EL (cell line): ENCODE measurements at regions not wholly inside any gene's neighbourhood (a gene's known extent, or its start where the extent isn't known, plus 50 kb on each side); places are given as distances from the start of the nearest gene placed in this dataset.
A peak's percentile ranks its signal among the peaks of the same experiment; 100 is the strongest.

ENCODE experiments used
- DNase-seq: peaks from one replicate; pipeline ENCODE4 v3.0.0-alpha.2; 2016

DNA sequence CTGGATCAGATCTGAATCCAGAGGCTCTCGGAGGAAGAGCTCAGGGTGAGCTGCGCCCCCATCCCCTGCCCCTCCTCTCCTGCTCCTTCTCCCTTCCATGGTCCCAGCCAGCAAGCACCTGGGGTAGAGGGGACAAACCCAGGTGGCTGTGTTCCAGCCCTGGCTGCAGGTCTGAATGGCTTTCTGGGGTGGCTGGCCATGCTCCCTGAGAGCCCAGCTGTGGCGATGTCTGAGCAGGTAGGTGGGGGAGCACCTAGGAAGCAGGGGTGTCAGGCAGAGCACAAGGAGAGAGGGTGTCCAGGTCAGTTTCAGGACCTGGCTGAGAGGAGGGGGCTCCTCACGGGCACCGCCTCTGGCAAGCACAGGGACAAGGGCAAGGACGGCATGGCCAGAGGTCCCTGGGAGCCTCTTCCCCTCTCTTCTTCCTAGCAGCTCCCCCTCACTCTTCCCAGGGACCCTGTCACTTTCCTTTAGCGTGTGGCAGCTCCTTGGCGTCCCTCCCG, 310.0 kb downstream of the SEC14L1 start:
- no peak for DNase-seq

GRCh38 chr17:77451245-77451893, 310.6 kb downstream of the SEC14L1 start:
- DNase-seq: peak; percentile 64

DNA sequence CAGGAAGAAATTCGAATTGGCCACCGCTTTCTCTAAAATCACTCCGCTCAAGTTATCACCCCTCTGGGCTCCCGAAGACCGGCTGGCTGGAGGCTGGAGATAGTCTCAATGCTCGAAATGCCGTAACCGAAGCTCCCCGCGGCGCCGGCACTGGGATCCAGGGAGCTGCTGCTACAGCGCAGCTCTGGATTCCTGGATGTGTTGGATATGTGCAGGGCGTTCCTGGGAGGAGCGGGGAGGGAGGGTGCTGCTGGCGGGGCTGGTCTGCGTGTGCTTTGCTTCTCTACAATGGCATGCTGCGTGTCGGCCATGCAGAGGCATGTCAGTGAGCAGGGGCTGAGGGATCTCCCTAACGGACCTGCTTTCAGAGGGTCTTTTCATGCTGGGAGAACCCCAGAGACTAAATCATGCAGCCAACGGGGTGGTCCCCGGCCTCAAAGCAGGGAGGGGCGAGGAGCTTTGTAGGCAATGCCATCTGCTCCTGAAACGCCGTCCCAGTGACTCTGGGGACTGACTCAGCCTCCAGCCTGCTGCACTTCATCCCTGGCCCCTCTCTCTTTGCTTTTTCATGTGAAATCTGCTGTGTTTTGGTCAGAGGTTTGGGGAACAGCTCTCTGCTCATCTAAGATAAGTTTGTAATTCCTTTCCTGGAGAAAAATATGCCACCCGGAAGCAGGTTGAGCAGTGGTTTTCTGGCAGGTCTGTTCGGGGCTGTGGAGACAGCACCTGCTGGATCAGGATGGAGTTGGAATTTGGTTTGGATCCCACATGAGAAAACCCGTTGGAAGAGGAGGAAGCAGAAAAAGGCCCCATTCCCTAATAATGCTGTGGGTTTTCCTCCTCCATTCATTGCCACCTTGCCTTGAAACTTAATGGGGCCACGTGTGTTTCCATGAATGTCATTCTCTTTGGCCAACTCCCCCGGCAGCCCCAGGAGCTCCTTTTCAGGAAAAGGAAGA, 311.4 kb downstream of the SEC14L1 start:
- peak; percentile 82 for DNase-seq

- DNase-seq: no peak
These were observed 313.0 kb downstream of the SEC14L1 start for GRCh38 chr17:77453613-77454241.

DNA sequence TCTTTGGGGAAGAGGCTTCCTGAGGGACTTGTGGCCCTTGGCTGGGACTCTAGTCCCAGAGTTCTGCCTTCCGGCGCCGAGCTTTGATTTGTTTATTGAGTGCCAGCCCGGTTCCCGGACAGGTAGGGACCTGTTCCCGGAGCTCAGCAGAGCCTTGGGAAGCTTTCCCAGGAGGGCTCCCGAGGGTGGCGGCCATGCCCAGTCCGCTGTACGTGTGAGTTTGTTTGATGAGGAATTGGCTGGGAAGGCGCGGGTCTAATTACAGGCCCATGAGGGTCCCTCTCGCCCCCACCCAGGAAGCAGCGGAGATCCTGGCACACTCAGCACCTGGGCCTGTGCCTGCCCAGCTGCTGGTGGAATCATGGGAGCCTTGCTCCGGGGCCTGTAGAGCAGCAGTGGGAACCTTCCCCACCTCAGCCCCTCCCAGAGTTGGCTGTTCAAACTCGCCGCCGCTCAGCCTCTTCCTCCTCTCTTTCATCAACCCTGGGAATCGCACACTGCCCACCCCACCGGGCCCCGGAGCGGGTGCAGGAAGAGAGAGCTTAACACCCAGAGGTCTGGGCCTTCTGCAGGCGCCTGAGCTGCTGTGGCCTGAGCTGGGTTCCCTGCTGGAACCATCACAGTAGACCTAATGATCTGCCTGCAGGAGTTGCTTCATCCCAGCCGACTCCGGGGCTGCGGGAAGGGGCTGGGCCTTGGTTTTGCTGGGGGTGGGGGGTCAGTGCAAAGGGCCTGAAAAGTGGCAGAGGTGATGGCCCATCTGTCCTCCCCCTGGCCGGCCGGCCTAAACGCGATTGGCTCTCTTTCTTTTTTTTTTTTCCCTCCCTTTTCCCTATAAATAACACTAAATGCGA, 313.7 kb downstream of the SEC14L1 start:
- no peak for DNase-seq

DNA sequence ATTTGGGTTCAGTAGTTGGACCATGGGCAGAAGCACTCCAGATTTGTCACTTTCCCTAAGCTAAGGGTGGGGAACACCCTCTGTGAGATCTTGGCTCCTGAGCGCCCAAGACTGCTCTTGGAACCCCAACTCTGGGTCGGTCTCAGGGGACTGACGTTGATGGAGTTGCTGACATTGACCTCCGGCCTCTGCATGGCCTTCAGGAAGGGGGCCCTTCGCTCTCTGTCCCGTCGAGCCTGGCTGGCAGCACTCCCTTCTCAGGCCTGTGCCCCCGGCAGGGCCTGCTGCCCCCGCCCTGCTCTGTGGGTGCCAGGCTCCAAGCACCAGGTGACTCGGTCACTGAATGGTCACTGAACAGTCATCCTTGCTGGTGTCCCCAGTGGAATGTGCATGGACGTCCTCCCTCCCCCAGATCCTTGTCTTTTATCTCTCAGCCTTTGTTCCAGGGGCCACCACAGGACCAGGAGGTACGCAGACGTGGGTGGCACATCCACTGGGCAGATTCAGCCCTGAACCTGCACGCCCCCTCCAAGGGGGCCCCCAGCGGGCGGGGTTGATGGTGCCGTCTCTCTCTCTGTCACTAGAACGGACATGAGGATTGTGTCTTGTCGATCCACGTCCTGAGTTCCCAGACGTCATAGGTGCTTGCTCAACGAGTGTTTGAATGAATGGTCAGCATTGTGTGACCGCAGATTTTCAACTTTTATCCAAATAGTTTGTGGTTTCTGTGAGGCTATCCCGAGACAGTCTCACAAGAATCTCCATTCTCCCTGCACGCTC, 314.5 kb downstream of the SEC14L1 start:
- DNase-seq: no peak

DNA sequence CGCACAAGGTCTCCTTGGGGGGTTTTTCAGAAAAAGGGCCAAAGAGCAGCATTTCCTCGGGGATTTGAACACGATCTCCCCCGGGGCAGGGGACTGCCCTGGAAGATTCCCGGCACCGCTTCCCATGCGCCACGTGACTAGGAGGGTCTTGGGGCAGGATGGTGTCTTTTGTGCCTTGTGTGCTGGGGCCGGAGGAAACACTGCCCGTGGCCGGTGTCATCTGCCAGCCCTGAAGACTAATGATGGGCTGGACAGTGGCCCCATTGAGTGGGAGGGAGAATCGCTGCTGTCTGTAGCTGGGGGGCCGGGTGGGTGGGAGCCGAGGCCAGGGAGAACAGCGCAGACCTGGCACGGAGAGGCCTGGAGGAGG, 315.1 kb downstream of the SEC14L1 start:
- DNase-seq: no peak

DNA sequence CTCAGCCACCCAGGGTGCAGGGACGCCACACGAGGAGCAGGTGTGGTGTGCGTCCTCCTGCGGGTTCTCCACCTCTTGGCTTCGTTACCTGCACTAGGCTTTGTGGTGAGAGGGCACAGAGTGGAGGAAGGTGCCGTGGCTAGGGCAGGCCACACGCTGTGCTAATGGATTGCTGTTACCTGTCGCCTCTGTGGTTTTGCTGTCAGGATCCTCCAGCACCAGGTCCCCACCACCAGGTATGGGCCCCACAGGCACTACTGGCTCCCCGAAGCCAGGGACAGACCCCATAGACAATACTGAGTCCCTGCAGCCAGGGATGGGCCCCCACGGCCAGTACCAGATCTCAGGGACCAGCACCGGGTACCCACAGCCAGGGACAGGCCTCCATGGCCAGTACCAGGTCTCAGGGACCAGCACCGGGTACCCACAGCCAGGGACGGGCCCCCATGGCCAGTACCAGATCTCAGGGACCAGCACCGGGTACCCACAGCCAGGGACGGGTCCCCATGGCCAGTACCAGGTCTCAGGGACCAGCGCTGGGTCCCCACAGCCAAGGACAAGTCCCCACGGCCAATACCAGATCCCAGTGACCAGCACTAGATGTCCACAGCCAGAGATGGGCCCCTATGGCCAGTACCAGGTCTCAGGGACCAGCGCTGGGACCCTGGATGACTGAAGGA, 315.6 kb downstream of the SEC14L1 start:
- DNase-seq: no peak

DNA sequence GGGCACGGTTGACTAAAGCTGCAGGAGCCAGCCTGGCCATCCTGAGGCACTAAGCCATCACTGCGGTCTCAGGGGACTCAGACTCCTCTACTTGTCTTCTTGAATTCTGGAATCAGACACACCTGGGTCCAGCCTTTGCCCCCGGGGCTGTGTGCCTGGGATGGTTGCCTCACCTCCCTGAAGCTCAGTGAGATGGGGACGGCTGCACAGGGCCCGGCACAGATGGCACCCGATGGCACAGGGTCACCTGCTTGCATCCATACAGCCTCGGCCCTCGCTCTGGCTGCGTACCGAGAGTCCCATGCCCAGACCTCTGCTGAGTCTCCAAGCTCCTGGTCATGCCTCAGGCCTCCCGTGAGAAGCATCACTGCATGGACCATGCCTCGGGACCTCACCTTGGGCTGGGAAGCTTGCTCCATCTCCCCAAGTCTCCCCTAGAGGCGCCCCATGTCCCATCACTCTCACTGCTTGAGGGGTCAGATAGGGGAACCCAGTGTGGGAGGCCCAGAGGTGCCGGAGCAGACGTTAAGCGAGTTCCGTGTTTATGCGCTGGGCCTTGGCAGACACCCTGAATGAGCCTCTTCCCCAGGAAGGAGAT, 316.3 kb downstream of the SEC14L1 start:
- DNase-seq: no peak

DNA sequence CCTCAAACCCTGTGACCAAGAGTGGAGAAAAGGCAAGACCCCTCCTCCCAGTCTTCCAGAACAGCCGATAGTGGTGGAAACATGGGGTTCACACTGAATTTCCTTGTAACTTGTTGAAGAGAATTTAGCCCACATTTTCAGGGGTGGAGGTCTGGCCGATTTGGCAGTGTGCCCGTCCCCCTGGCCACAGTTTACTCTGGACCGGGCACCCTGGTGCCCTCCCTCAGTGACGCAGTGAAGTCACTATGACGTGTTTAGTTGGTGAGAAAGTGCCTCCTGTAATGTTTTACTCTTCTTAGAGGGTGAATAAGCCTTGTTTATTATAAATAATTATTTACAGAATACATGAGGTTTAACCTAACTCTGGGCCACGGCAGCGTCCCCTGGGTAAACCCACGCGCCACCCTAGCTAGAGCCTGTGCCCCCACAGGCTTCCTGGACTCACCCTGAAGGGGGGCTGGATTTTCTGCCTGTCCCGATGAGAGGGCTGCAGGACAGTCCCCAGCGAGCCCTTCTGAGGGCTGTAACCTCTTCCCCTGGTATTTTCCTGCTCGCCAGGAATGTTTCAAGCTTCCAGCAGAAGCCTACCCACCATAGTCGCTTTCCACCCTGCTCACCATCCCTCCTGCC, 316.9 kb downstream of the SEC14L1 start:
- DNase-seq: no peak

- no peak for DNase-seq
These were observed 317.6 kb downstream of the SEC14L1 start for GRCh38 chr17:77458202-77459017.

GRCh38 chr17:77459018-77459755, 318.4 kb downstream of the SEC14L1 start:
- no peak for DNase-seq

DNA sequence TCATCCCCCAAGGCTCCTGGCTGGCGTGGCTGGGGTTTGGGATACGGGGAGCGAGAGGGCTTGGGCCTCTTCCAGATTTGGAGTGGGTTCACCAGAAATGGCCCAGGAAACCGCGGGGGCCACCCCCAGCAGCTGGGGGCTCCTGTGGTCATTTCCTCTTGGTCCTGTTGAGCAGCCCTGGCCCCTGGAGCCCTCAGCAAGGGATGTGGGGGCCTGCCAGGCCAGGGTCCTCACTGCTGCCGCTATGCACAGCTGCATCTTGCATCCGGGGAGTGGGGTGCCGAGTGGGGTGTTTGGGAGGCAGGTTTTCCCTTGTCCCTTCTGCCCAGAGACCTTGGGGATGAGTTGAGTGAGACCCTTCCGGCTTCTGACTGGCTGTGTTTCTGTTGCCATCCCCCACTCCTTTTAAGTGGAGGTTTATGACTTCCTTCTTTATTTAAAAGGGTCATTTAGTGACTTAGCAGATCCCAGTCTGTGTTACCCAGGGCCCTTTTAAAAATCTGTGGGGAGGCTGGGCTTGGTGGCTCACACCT, 319.8 kb downstream of the SEC14L1 start:
- DNase-seq: no peak

DNA sequence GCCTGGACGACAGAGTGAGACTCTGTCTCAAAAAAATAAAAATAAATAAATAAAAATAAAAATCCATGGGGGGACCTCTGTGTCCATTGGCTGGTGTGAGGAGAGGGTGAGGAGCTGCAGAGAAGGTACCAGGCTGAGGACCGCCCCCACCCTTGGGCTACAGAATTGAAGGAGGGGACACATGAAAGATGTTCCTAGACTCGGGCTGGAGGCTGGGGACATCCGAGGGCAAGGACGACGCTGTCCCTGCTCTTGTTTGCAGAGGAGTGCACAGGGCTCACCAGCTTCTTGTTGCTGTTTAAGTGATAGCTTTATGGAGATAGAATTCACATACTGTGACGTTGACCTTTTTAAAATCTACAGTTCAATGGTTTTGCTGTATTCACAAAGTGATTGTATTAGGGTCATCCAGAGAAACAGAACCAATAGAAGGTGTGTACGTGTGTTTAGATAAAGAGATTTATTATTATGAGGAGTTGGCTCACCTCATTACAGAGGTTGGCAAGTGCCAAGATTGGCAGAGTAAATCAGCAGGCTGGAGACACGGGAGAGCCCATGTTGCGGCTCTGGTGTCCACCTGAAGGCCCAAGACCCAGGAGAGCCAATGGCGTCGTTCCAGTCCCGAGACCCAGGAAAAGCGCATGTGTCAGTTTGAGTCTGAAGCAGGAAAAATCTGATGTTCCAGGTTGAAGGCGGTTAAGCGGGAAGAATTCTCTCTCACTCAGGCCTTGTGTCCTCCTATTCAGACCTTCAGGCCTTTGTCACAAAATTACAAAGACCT, 320.7 kb downstream of the SEC14L1 start:
- DNase-seq: no peak

DNA sequence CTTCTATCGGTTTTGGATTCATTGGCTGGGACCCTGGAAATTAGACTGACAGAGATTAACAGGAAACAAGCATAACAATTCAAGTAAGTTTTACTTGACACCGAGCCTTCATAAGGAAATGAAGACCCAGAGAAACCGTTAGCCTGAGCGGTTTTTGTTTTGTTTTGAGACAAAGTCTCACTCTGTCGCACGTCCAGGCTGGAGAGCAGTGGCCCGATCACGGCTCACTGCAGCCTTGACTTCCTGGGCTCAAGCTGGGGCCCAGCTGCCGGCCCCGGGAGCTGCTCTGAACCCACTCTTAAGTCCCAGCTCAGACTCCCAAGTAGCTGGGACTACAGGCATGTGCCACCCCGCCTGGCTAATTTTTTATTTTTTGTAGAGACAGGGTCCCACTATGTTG, 321.3 kb downstream of the SEC14L1 start:
- no peak for DNase-seq

DNA sequence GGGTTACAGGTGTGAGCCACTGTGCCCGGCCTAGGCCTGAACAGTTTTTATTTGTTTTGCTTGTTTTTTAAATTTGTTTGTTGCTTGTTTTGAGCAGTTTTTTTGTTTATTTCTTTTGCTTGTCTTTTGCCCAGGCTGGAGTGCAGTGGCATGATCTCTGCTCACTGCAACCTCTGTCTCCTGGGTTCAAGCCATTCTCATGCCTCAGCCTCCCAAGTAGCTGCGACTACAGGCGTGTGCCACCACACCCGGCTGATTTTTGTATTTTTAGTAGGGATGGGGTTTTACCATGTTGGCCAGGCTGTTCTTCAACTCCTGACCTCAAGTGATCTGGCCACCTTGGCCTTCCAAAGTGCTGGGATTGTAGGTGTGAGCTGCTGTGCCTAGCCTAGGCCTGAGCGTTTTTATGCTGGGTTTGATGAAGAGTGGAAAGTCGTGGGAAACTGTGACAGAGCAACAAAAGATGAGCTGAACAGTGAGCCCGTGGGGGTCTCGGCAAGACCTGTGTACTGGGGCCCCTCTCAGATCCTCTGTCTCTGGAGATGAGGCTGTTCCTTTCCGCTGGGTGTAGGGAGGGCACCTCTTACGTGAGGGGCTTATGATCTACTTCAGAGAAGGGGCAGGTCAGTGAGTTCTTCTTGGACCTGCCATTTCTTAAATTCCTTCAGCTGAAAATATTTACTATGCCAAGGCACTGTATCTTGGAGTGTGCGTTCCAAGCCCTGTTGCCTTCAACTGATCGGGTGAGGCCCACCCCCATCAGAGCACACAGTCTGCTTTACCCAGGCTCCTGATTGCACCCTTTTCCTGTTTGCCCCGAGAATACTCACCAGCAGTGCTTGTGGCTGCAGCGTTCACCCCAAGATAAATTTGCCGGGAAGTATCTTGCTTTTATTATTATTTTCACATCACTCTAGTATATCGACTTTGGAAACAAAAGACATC, 322.1 kb downstream of the SEC14L1 start:
- DNase-seq: no peak
